Stimulated activated CD8-positive, alpha-beta memory T cell treated with anti-CD3 and anti-CD28 coated beads, Interleukin-15, amount 100 ng/mL, for 1 hour (primary cell): ENCODE measurements at regions not wholly inside any gene's neighbourhood (a gene's known extent, or its start where the extent isn't known, plus 50 kb on each side); places are given as distances from the start of the nearest gene placed in this dataset.

Source experiments
- DNase-seq: peaks from one replicate; pipeline ENCODE4 v3.0.0-alpha.2; 2020; ENCODE audit warnings: low read depth

GRCh38 chr10:131425752-131426533 is 114.4 kb upstream of the TCERG1L start:
- no peak for DNase-seq

- no peak for DNase-seq
Measured at GRCh38 chr10:131426534-131426898, 115.0 kb upstream of the TCERG1L start.

GRCh38 chr10:131427281-131427680 is 115.8 kb upstream of the TCERG1L start:
- DNase-seq: no peak

DNA sequence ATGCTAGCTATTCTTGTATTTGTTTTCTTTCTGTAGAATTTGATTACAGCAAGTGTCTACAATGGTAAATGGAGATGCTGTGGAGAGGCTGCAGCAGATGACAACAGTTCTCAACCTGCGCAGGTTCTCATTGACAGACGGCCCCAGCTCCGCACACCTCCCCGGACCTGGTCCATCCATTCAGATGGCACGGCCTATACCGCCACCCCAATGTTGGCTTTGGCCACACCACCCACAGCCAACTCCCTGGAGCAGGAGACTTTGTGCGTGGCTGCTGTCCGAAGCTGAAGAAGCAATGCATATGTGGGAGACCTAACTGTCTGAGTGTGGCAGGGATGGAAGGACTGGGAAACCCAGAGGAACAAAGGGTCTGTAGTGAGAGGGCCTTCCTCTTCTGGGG is 116.4 kb upstream of the TCERG1L start:
- DNase-seq: no peak

GRCh38 chr10:131429141-131429540 is 117.6 kb upstream of the TCERG1L start:
- no peak for DNase-seq

DNA sequence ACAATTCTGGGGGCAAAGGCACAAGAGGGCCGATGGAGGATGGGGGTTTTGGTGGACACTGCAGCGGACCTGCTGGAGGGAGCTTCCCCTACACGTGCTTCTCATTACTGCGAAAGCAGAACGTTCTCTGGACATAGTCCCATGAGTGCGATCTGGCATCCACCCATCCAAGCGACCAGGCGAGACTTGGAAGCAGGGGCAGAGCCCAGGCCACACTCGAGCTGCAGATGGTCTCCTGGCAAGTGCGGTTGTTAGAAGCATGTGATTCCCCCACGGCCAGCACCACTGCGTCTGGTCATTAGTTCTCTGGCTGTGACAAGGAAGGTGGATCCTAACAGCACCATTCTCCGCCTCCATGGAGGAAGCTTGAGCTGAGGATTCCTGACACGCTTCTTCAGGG is 118.4 kb upstream of the TCERG1L start:
- no peak for DNase-seq

DNA sequence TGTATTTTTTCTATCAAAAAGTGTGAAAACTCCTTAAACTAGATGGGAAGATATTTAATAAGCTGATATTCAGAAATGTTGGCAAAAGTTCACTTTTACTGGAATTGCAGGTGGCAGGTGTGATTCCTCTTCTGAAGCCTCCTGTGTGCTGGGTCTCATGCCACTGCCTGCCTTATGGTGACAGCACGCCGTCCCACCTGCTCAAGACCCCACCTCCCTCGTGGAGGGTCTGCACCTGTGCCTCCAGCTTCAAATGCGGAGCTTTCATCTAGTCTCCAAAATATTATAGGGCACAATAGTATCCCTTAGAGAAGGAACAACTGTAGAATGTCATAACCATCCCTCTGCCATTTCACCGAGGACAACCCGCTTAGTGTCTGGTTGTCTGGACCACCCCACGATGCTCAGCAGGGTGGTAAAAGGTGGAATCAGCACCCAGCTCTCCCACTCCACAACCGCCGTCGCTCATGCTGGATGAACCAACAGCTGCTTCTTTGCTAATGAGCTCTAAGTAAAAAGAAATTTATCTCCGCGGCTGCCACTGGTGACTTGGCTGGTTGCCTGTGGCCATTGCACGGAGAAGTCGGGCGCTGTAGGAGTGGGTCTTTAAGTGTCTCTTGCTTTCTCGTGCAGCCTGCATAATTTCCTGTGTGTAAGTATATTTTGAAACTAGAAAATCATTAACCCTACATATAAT is 119.3 kb upstream of the TCERG1L start:
- DNase-seq: no peak

- DNase-seq: no peak
Measured at GRCh38 chr10:131431533-131431932, 120.0 kb upstream of the TCERG1L start.

GRCh38 chr10:131431978-131432690 is 120.6 kb upstream of the TCERG1L start:
- no peak for DNase-seq

- no peak for DNase-seq
Measured at GRCh38 chr10:131433568-131433967, 122.0 kb upstream of the TCERG1L start.

DNA sequence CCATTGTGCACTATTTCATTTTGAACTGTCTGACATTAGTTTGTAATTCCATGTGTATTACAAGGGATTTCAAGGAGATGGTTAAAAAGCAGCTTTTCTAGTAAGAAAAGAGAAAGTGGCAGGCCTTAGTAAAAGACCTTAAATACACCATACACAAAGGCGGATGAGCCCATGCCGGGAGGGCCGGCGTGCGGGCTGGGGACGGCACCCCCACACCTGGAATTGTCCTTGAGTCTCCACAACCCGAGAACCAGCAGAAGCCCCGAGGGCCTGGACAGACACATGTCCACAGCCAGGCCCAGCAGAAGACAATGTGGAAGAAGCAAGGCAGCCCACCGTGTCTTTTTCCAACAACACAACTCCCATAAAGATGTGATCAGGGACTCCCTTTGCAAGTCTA is 123.7 kb upstream of the TCERG1L start:
- DNase-seq: no peak

GRCh38 chr10:131435760-131436457 is 124.4 kb upstream of the TCERG1L start:
- no peak for DNase-seq

GRCh38 chr10:131436458-131436857 is 124.9 kb upstream of the TCERG1L start:
- no peak for DNase-seq

GRCh38 chr10:131437556-131438475 is 126.3 kb upstream of the TCERG1L start:
- no peak for DNase-seq

- DNase-seq: no peak
Measured at GRCh38 chr10:131438665-131439064, 127.1 kb upstream of the TCERG1L start.

DNA sequence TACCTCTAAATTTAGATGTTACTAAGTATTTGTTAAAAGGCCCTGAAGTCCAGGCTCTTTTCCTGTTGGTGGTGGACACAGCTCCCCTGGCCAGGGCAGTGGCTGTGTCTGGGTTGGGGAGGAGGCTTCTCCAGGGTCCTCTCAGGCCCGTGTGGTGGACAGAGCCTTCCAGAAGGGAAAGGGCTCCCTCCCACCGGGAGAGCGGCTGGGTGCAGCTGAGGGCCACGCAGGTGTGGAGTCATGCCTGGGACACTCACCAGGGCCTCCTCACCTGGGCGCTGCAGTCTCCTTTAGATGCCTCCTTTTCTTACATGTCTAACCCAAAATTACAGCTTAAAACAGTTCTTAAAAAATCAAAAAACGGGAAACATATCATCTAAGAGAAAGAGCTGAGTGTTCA is 128.2 kb upstream of the TCERG1L start:
- no peak for DNase-seq

- no peak for DNase-seq
Measured at GRCh38 chr10:131440405-131441360, 129.2 kb upstream of the TCERG1L start.

- no peak for DNase-seq
Measured at GRCh38 chr10:131442271-131442670, 130.8 kb upstream of the TCERG1L start.

- DNase-seq: no peak
Measured at GRCh38 chr10:131444286-131444685, 132.8 kb upstream of the TCERG1L start.

- DNase-seq: no peak
Measured at GRCh38 chr10:131444862-131445461, 133.4 kb upstream of the TCERG1L start.
